ENCODE measurements at regions not wholly inside any gene's neighbourhood (a gene's known extent, or its start where the extent isn't known, plus 50 kb on each side); places are given as distances from the start of the nearest gene placed in this dataset.

DNA sequence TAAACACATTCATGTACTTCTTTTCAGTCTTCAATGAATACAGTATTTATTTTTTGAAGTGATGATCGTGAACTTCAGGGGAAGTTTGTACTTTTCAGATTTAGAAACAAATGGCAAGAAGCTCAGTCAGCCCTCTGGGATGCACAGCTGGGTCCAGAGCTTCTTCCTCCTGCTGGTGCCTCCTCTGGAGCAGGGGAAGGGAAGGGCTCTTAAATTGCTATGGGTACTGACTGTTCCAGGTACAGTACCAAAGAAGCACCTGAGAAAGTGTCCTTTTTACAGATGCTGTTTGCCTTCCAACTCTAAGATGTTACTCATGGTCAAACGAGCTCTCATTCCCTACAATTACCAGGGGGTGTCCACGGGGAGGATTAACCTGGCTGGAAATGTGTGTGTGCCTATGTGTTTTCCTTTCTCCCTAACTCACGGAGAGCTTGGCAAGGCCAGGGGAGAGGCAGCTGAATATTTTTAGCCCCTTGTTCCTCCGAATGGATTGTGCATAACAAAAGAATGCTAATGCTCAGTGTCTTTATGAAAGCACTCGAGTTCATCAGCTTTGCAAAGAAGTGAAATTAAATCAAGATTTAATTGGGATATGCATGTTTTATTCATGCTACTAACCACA lies 313.7 kb upstream of the CADM1 start:
- no peaks in the 10 kb centered on the region for H3K79me2 ChIP-seq (ENCODE audit: control insufficient read depth, insufficient read depth, low read length)
- H4K20me1 ChIP-seq (ENCODE audit: control insufficient read depth, extremely low read depth, insufficient read depth, low read length): no peaks in the 10 kb centered on the region
- H3K36me3 ChIP-seq (ENCODE audit: control insufficient read depth, insufficient read depth, low read length): no peaks in the 10 kb centered on the region
- no peak overlapping the region for H3K4me2 ChIP-seq (ENCODE audit: extremely low read depth, insufficient read depth, low read length)
- H3K27me3 ChIP-seq (ENCODE audit: control insufficient read depth, insufficient read depth, low read length): no peaks in the 10 kb centered on the region
- no peaks in the 10 kb centered on the region for H3K4me1 ChIP-seq (ENCODE audit: control insufficient read depth, extremely low read depth, insufficient read depth, low read length)
- H3K4me3 ChIP-seq (replicated peaks in 1 of 4; ENCODE audit: control extremely low read depth in 1 of 4, insufficient read depth in 1 of 4, low read depth in 3 of 4, low read length in 4 of 4): no peak overlapping the region
- TF ChIP-seq CTCF (conservative IDR thresholded peaks at IDR 0.05 in 1 of 2, IDR thresholded peaks at IDR 0.05 in 1 of 2; ENCODE audit: low read depth in 1 of 2, low read length in 2 of 2) (no peak), EZH2 (IDR thresholded peaks at IDR 0.05; ENCODE audit: low read length, missing control alignments) (no peak)
- no peak overlapping the region for H3K9ac ChIP-seq (ENCODE audit: insufficient read depth, low read length)
- no peak overlapping the region for H3K27ac ChIP-seq (ENCODE audit: insufficient read depth, low read length)
- no peaks in the 10 kb centered on the region for H3K9me3 ChIP-seq (ENCODE audit: control insufficient read depth, insufficient read depth, low read depth, low read length)
- no peak overlapping the region for H2AFZ ChIP-seq (ENCODE audit: low read length)
- DNase-seq (ENCODE audit: low read depth in 2 of 2): no peak

GRCh38 chr11:115808351-115808940 lies 304.2 kb upstream of the CADM1 start:
- Histone ChIP-seq H3K9ac (ENCODE audit: insufficient read depth, low read length) (no peak overlapping the region), H3K36me3 (ENCODE audit: control insufficient read depth, insufficient read depth, low read length) (no peaks in the 10 kb centered on the region), H3K27me3 (ENCODE audit: control insufficient read depth, insufficient read depth, low read length) (no peaks in the 10 kb centered on the region), H2AFZ (ENCODE audit: low read length) (no peak overlapping the region), H3K4me3 (replicated peaks in 1 of 4; ENCODE audit: control extremely low read depth in 1 of 4, insufficient read depth in 1 of 4, low read depth in 3 of 4, low read length in 4 of 4) (no peak overlapping the region), H3K9me3 (ENCODE audit: control insufficient read depth, insufficient read depth, low read depth, low read length) (no peaks in the 10 kb centered on the region), H3K79me2 (ENCODE audit: control insufficient read depth, insufficient read depth, low read length) (no peaks in the 10 kb centered on the region), H3K4me2 (ENCODE audit: extremely low read depth, insufficient read depth, low read length) (no peak overlapping the region), H4K20me1 (ENCODE audit: control insufficient read depth, extremely low read depth, insufficient read depth, low read length) (no peaks in the 10 kb centered on the region), H3K4me1 (ENCODE audit: control insufficient read depth, extremely low read depth, insufficient read depth, low read length) (no peaks in the 10 kb centered on the region), H3K27ac (ENCODE audit: insufficient read depth, low read length) (no peak overlapping the region)
- DNase-seq (ENCODE audit: low read depth in 2 of 2): no peak
- TF ChIP-seq CTCF (conservative IDR thresholded peaks at IDR 0.05 in 1 of 2, IDR thresholded peaks at IDR 0.05 in 1 of 2; ENCODE audit: low read depth in 1 of 2, low read length in 2 of 2): no peak
- no peak for TF ChIP-seq EZH2 (IDR thresholded peaks at IDR 0.05; ENCODE audit: low read length, missing control alignments)

DNA sequence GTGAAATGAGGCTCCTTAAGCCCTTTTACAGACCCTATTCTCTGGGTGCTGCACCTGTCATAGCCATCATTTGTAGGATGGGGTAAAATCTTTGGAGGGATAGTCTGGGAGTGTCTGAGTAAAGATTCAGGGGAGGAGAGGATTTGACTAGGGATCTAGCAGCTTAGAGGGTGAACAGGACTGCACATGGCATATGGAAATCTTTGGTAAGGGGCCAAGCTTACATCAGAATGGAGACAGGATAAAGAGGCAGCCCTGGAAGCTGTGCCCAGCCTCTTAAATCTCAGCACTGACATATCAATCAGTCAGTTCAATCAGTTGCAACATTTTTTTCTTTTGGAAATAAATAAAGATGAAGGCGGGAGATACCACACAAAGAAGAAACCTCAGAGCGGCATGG lies 301.8 kb upstream of the CADM1 start:
- Histone ChIP-seq H3K79me2 (ENCODE audit: control insufficient read depth, insufficient read depth, low read length) (no peaks in the 10 kb centered on the region), H3K36me3 (ENCODE audit: control insufficient read depth, insufficient read depth, low read length) (no peaks in the 10 kb centered on the region), H4K20me1 (ENCODE audit: control insufficient read depth, extremely low read depth, insufficient read depth, low read length) (no peaks in the 10 kb centered on the region), H3K27me3 (ENCODE audit: control insufficient read depth, insufficient read depth, low read length) (no peaks in the 10 kb centered on the region), H3K9ac (ENCODE audit: insufficient read depth, low read length) (no peak overlapping the region), H3K9me3 (ENCODE audit: control insufficient read depth, insufficient read depth, low read depth, low read length) (no peaks in the 10 kb centered on the region), H3K4me2 (ENCODE audit: extremely low read depth, insufficient read depth, low read length) (no peak overlapping the region), H3K4me3 (replicated peaks in 1 of 4; ENCODE audit: control extremely low read depth in 1 of 4, insufficient read depth in 1 of 4, low read depth in 3 of 4, low read length in 4 of 4) (no peak overlapping the region), H3K4me1 (ENCODE audit: control insufficient read depth, extremely low read depth, insufficient read depth, low read length) (no peaks in the 10 kb centered on the region), H2AFZ (ENCODE audit: low read length) (no peak overlapping the region), H3K27ac (ENCODE audit: insufficient read depth, low read length) (no peak overlapping the region)
- no peak for TF ChIP-seq CTCF (conservative IDR thresholded peaks at IDR 0.05 in 1 of 2, IDR thresholded peaks at IDR 0.05 in 1 of 2; ENCODE audit: low read depth in 1 of 2, low read length in 2 of 2)
- TF ChIP-seq EZH2 (IDR thresholded peaks at IDR 0.05; ENCODE audit: low read length, missing control alignments): no peak
- DNase-seq (ENCODE audit: low read depth in 2 of 2): no peak
